ENCODE measurements at regions not wholly inside any gene's neighbourhood (a gene's known extent, or its start where the extent isn't known, plus 50 kb on each side); places are given as distances from the start of the nearest gene placed in this dataset.

GRCh38 chr2:105581555-105581944, 163.2 kb upstream of the NCK2 start:
- H3K27me3 ChIP-seq, result no peaks in the 10 kb centered on the region
- H3K27ac ChIP-seq, result no peak overlapping the region
- H3K36me3 ChIP-seq, result no peaks in the 10 kb centered on the region
- H3K4me1 ChIP-seq, result peaks cover 1% of the 10 kb centered on the region; the same call in 1 of the 2 replicates
- no peak overlapping the region for H3K4me3 ChIP-seq
- DNase-seq, result no peak
- peaks cover 4% of the 10 kb centered on the region for H3K9me3 ChIP-seq (replicated peaks)

DNA sequence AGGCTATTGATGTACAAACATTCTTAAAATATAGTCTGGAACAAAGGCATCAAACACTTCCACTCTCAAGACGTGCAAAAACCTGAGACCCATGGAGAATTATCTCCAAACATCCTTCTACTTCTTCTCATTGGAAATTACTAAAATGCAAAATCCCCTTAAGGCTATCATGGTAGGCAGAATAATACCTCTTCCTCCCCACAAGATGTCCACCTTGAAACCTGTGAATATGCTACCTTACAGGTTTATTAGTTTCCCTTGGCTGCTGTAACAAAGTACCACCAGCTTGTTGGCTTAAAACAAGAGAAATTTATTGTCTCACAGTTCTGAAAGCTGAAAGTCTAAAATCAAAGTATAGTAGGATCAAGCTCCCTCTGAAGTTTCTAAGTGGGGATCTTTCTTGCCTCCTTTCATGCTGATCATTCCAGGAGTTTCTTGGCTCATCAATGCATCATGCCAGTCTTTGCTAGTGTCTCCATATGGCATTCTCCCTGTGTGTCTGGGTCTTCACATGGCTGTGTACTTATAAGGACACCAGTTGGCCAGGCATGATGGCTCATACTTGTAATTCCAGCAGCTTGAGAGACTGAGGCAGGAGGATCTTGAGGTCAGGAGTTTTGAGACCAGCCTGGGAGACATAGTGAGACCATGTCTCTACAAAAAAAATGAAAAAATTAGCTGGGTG, 163.7 kb upstream of the NCK2 start:
- Histone ChIP-seq H3K4me1 (peaks cover 3% of the 10 kb centered on the region; the same call in 1 of the 2 replicates), H3K36me3 (no peaks in the 10 kb centered on the region), H3K9me3 (replicated peaks) (peaks cover 4% of the 10 kb centered on the region), H3K27me3 (no peaks in the 10 kb centered on the region), H3K4me3 (no peak overlapping the region), H3K27ac (no peak overlapping the region)
- no peak for DNase-seq

DNA sequence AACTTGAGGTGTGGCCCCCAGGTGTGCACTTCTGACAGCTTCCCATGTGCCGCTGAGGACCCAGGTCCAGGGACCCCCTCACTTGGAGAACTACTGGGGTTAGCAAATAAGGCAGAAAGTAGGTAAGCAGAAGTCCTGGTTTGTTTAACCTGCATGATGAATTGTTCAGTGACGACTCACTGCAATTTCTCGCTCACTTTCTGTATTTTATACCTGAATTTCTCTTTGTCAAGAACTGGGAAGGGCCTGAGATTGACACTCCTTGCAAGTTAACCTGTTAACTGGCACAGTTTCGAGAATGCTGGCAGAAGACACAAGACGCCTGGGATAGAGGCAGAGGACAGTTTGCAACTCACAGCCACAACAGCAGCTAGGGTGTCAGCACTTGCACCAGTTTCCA, 164.5 kb upstream of the NCK2 start:
- H3K9me3 ChIP-seq (replicated peaks), result peaks cover 4% of the 10 kb centered on the region
- no peaks in the 10 kb centered on the region for H3K27me3 ChIP-seq
- H3K4me1 ChIP-seq, result peaks cover 3% of the 10 kb centered on the region; the same call in 1 of the 2 replicates
- no peaks in the 10 kb centered on the region for H3K36me3 ChIP-seq
- no peak overlapping the region for H3K27ac ChIP-seq
- H3K4me3 ChIP-seq, result no peak overlapping the region
- DNase-seq, result no peak

- DNase-seq, result no peak
- Histone ChIP-seq H3K4me1 (peaks cover 3% of the 10 kb centered on the region; the same call in 1 of the 2 replicates), H3K36me3 (no peaks in the 10 kb centered on the region), H3K4me3 (no peak overlapping the region), H3K9me3 (replicated peaks) (peaks cover 6% of the 10 kb centered on the region), H3K27me3 (0 out of 2 replicates have a peak, but pooled peaks cover 2% of the 10 kb centered on the region), H3K27ac (no peak overlapping the region)
These were observed 166.5 kb upstream of the NCK2 start for GRCh38 chr2:105578166-105578565.

DNA sequence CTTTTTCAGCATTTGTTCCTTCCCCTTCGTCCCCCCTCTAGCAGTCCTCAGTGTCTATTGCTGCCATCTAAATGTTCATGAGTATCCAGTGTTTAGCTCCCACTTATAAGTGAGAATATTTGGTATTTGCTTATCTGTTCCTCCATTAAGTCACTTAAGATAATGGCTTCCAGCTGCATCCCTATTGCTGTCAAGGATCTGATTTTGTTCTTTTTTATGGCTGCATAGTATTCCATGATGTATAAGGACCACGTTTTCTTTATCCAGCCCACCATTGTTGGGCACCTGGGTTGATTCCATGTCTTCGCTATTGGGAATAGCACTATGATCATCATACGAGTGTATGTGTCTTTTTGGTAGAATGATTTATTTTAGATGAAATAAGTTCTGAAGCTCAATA, 166.9 kb upstream of the NCK2 start:
- no peak overlapping the region for H3K27ac ChIP-seq

GRCh38 chr2:105576440-105577241, 168.1 kb upstream of the NCK2 start:
- H3K4me1 ChIP-seq, result peaks cover 3% of the 10 kb centered on the region; the same call in 1 of the 2 replicates
- H3K4me3 ChIP-seq, result no peak overlapping the region
- DNase-seq, result peak in 1 of 2 experiments; percentile 62
- no peaks in the 10 kb centered on the region for H3K36me3 ChIP-seq
- 0 out of 2 replicates have a peak, but pooled peaks cover 2% of the 10 kb centered on the region for H3K27me3 ChIP-seq
- peaks cover 6% of the 10 kb centered on the region for H3K9me3 ChIP-seq (replicated peaks)
- no peak overlapping the region for H3K27ac ChIP-seq

More for the DNA sequence above, 166.9 kb upstream of the NCK2 start:
- DNase-seq, result no peak
- no peak overlapping the region for H3K4me3 ChIP-seq
- peaks cover 6% of the 10 kb centered on the region for H3K9me3 ChIP-seq (replicated peaks)
- H3K36me3 ChIP-seq, result no peaks in the 10 kb centered on the region
- peaks cover 3% of the 10 kb centered on the region; the same call in 1 of the 2 replicates for H3K4me1 ChIP-seq
- H3K27me3 ChIP-seq, result 0 out of 2 replicates have a peak, but pooled peaks cover 2% of the 10 kb centered on the region

GRCh38 chr2:105576050-105576439, 168.7 kb upstream of the NCK2 start:
- no peak for DNase-seq
- H3K27ac ChIP-seq, result no peak overlapping the region
- no peaks in the 10 kb centered on the region for H3K36me3 ChIP-seq
- peaks cover 6% of the 10 kb centered on the region for H3K9me3 ChIP-seq (replicated peaks)
- peaks cover 3% of the 10 kb centered on the region; the same call in 1 of the 2 replicates for H3K4me1 ChIP-seq
- no peak overlapping the region for H3K4me3 ChIP-seq
- H3K27me3 ChIP-seq, result 0 out of 2 replicates have a peak, but pooled peaks cover 2% of the 10 kb centered on the region

DNA sequence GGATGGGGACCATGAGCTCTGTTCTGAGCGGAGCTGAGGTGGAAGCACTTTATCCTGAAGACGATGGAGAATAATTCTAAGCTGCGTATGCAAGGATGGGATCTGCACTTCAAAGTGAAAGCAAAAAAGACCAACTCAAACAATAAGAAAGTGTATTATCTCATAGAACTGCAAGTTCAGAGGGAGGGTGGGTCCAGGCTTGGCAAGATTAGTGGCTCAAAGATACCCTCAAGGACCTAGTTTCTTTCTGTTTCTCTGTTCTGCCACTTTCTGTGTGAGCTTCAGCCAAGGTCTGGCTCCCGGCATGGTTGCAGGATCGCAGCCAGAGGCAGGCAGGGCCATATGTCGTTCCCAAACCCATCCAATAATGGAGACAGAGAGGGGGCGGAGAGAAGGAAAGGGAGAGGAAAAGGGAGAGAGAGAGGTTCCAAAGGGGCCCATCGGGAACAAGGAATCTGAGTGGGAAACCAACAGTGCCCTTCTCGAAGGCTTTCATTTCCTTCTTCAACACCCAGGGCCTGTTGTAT, 169.2 kb upstream of the NCK2 start:
- no peak overlapping the region for H3K27ac ChIP-seq
- DNase-seq, result no peak
- no peaks in the 10 kb centered on the region for H3K36me3 ChIP-seq
- no peak overlapping the region for H3K4me3 ChIP-seq
- peaks cover 6% of the 10 kb centered on the region; the same call in 1 of the 2 replicates for H3K9me3 ChIP-seq (replicated peaks)
- peaks cover 3% of the 10 kb centered on the region; the same call in 1 of the 2 replicates for H3K4me1 ChIP-seq
- 0 out of 2 replicates have a peak, but pooled peaks cover 2% of the 10 kb centered on the region for H3K27me3 ChIP-seq

GRCh38 chr2:105574796-105575344, 169.8 kb upstream of the NCK2 start:
- Histone ChIP-seq H3K27me3 (0 out of 2 replicates have a peak, but pooled peaks cover 2% of the 10 kb centered on the region), H3K9me3 (replicated peaks) (peaks cover 6% of the 10 kb centered on the region; the same call in 1 of the 2 replicates), H3K4me1 (peaks cover 3% of the 10 kb centered on the region; the same call in 1 of the 2 replicates), H3K36me3 (no peaks in the 10 kb centered on the region), H3K27ac (no peak overlapping the region), H3K4me3 (no peak overlapping the region)
- no peak for DNase-seq

DNA sequence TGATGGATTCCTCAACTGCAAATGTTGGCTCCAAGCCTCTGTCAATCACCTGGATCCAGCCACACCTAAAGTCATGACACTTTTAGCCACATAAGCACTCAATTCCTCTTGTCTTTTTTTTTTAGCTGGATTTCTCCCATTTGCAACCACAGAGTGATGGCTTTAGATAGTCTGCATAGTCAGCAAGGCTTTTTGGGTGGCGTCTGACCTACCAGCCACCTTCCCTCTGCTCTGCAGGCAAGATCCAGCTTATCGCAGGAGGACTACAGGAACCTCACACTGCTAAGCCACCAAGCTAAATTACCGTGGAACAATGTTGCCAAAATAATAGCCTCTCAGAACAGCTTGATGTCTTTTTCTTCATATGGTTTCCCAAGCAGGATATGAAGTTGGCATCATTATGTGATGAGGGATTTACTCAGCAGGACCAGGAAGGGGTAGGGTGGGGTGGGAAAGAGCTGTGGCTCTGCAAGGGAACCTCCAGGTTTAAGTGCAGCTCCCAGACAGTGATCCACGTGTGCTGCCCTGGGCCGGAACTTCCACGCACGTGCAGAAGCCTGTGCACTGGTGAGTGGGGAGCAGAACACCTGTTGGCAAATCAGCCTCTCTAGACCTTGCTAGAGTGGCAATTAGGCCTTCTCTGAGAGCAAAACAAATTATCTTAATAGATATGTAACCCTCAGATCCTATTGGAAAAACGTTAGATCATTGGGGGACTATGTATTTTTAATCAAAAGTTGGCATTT, 170.6 kb upstream of the NCK2 start:
- H3K27ac ChIP-seq, result no peak overlapping the region
- 0 out of 2 replicates have a peak, but pooled peaks cover 2% of the 10 kb centered on the region for H3K27me3 ChIP-seq
- peaks cover 3% of the 10 kb centered on the region; the same call in 1 of the 2 replicates for H3K4me1 ChIP-seq
- no peak for DNase-seq
- H3K9me3 ChIP-seq (replicated peaks), result peaks cover 6% of the 10 kb centered on the region; the same call in 1 of the 2 replicates
- H3K36me3 ChIP-seq, result no peaks in the 10 kb centered on the region
- no peak overlapping the region for H3K4me3 ChIP-seq

GRCh38 chr2:105573490-105573889, 171.2 kb upstream of the NCK2 start:
- H3K9me3 ChIP-seq (replicated peaks), result peaks cover 6% of the 10 kb centered on the region; the same call in 1 of the 2 replicates
- H3K4me3 ChIP-seq, result no peak overlapping the region
- H3K27me3 ChIP-seq, result 0 out of 2 replicates have a peak, but pooled peaks cover 2% of the 10 kb centered on the region
- no peak for DNase-seq
- H3K36me3 ChIP-seq, result no peaks in the 10 kb centered on the region
- peaks cover 3% of the 10 kb centered on the region; the same call in 1 of the 2 replicates for H3K4me1 ChIP-seq
- no peak overlapping the region for H3K27ac ChIP-seq

GRCh38 chr2:105571445-105571987, 172.7 kb upstream of the FHL2 start:
- H3K9me3 ChIP-seq (replicated peaks), result 0 out of 2 replicates have a peak, but pooled peaks cover 3% of the 10 kb centered on the region
- no peak for DNase-seq
- H3K36me3 ChIP-seq, result no peaks in the 10 kb centered on the region
- no peak overlapping the region for H3K27ac ChIP-seq
- peaks cover 2% of the 10 kb centered on the region; the same call in 1 of the 2 replicates for H3K4me1 ChIP-seq
- no peak overlapping the region for H3K4me3 ChIP-seq
- 0 out of 2 replicates have a peak, but pooled peaks cover 2% of the 10 kb centered on the region for H3K27me3 ChIP-seq

- Histone ChIP-seq H3K36me3 (no peaks in the 10 kb centered on the region), H3K4me3 (no peak overlapping the region), H3K27me3 (0 out of 2 replicates have a peak, but pooled peaks cover 2% of the 10 kb centered on the region), H3K9me3 (replicated peaks) (0 out of 2 replicates have a peak, but pooled peaks cover 3% of the 10 kb centered on the region), H3K27ac (no peak overlapping the region), H3K4me1 (no peaks in the 10 kb centered on the region)
- no peak for DNase-seq
These were observed 171.9 kb upstream of the FHL2 start for GRCh38 chr2:105570757-105571156.
